ENCODE measurements at regions not wholly inside any gene's neighbourhood (a gene's known extent, or its start where the extent isn't known, plus 50 kb on each side); places are given as distances from the start of the nearest gene placed in this dataset.

DNA sequence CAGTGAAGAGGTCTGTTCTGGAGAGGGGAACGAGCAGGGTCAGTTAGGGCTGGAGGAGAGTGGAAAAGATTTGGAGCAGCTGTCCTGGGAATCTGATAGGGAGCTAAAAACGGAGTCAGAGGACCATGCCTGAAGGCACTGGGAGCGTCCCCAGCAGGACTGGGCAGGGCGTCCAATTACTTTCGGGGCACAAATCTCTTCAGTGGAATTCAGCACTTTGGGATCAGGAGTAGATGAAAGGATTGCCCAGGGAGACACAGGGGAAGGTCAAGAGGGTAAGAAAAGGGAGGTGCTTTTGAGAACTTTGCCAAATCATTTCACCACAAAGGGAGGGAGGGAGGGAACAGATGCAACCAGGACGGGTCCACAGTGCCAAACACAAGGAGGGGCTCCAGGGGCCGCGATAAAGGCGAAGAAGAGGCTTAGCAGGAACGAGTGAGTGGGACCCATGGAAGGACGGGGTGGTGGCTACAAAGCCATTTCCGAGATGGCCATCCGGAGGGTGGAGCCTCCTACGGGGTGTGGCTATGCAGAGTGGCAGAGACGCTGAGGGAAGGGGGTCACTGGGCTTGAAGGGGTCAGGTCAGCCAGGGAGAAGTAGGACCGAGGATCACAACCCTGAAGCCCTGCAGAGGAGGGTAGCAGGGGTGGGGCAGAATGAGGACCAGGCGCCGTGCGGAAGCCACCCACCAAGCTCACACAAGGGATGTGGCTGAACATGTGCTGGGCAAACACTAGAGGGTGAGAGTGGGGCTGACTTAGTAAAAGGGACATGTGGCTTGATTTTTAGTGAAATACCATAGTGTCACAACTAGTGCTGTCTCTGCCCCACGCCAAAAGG lies 180.0 kb upstream of the RREB1 start:
- no peaks in the 10 kb centered on the region for H3K27me3 ChIP-seq (replicated peaks; ENCODE audit: insufficient read depth, low read depth, low read length, poor library complexity)
- intact Hi-C loops (cut with micrococcal nuclease; ENCODE audit: unreplicated experiment): no loop called here
- POLR2A ChIA-PET (ENCODE audit: low non-redundant PET): no interaction called here
- TF ChIP-seq, protein P1, sequence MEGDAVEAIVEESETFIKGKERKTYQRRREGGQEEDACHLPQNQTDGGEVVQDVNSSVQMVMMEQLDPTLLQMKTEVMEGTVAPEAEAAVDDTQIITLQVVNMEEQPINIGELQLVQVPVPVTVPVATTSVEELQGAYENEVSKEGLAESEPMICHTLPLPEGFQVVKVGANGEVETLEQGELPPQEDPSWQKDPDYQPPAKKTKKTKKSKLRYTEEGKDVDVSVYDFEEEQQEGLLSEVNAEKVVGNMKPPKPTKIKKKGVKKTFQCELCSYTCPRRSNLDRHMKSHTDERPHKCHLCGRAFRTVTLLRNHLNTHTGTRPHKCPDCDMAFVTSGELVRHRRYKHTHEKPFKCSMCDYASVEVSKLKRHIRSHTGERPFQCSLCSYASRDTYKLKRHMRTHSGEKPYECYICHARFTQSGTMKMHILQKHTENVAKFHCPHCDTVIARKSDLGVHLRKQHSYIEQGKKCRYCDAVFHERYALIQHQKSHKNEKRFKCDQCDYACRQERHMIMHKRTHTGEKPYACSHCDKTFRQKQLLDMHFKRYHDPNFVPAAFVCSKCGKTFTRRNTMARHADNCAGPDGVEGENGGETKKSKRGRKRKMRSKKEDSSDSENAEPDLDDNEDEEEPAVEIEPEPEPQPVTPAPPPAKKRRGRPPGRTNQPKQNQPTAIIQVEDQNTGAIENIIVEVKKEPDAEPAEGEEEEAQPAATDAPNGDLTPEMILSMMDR (conservative IDR thresholded peaks at IDR 0.05; ENCODE audit: low read depth, low read length): no peak
- TF ChIP-seq EZH2 (IDR thresholded peaks at IDR 0.05; ENCODE audit: borderline replicate concordance, low read depth, low read length, poor library complexity, severe bottlenecking): no peak
- no peak for DNase-seq (ENCODE audit: low spot score)
- H3K27ac ChIP-seq (ENCODE audit: low read depth, low read length, poor library complexity, severe bottlenecking): no peak overlapping the region
- BruUV-seq (replicated peaks): no TSS peak
- no peaks in the 10 kb centered on the region for H3K36me3 ChIP-seq (ENCODE audit: insufficient read depth, low read length, poor library complexity, severe bottlenecking)
- CTCF ChIA-PET: no interaction called here
- H3K4me3 ChIP-seq (ENCODE audit: low read depth, low read length, poor library complexity, severe bottlenecking): no peak overlapping the region
- H3K4me1 ChIP-seq (ENCODE audit: insufficient read depth, low read length, poor library complexity, severe bottlenecking): no peaks in the 10 kb centered on the region
- no peaks in the 10 kb centered on the region for H3K9me3 ChIP-seq (ENCODE audit: low read depth, low read length, poor library complexity, severe bottlenecking)

- Histone ChIP-seq H3K27me3 (replicated peaks; ENCODE audit: insufficient read depth, low read depth, low read length, poor library complexity) (no peaks in the 10 kb centered on the region), H3K36me3 (ENCODE audit: insufficient read depth, low read length, poor library complexity, severe bottlenecking) (no peaks in the 10 kb centered on the region), H3K9me3 (ENCODE audit: low read depth, low read length, poor library complexity, severe bottlenecking) (no peaks in the 10 kb centered on the region), H3K4me3 (ENCODE audit: low read depth, low read length, poor library complexity, severe bottlenecking) (no peak overlapping the region), H3K4me1 (ENCODE audit: insufficient read depth, low read length, poor library complexity, severe bottlenecking) (no peaks in the 10 kb centered on the region), H3K27ac (ENCODE audit: low read depth, low read length, poor library complexity, severe bottlenecking) (no peak overlapping the region)
- POLR2A ChIA-PET (ENCODE audit: low non-redundant PET): no interaction called here
- intact Hi-C loops (cut with micrococcal nuclease; ENCODE audit: unreplicated experiment): no loop called here
- no peak for DNase-seq (ENCODE audit: low spot score)
- TF ChIP-seq EZH2 (IDR thresholded peaks at IDR 0.05; ENCODE audit: borderline replicate concordance, low read depth, low read length, poor library complexity, severe bottlenecking): no peak
- TF ChIP-seq, protein P1 (conservative IDR thresholded peaks at IDR 0.05; ENCODE audit: low read depth, low read length): no peak
- CTCF ChIA-PET: no interaction called here
- BruUV-seq (replicated peaks): no TSS peak
Observed at GRCh38 chr6:6930223-6930880, 177.4 kb upstream of the RREB1 start.

DNA sequence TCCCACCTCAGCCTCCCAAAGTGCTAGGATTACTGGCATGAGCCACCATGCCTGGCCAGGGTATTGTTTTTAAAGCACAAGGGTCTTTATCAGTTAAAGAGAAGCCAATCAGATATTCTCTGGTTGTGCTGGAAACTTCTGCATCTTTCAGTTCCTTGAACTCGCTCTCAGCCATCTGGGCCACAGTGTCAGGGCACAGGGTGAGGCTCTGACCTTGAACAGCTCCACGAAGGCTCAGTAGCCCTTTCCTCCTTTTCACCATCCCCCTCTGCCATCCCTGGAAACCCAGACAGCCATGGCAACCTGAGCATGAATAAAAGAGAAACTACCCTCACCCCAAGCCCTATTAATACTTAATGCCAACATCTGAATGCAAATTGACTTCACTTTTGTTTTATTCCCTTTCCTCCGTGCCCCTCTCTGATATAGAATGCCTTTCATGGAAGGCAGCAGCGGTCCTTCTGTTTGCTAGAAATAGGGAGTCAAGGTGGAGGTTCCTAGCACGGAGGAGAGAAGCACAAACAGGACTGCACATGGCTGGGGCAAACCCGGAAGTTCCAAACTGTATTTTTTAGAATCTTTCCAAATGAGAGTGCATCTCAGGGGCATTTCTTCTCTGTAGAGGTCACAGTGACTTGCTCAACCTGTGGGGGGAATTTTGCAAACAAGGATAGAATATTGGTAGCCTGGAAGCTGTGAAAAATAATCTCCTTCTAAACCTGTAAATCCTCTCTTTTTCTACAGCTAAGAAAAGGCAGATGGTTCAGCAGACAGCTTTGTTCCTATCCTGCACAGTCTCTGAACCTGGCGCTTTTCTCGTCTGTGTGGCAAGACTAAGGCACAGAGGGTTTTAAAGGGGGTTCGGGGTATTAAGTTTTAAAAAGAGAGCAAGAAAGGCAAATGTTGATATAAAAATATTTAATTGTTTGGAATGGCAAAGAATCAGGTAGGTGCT lies 176.4 kb upstream of the RREB1 start:
- Histone ChIP-seq H3K4me1 (ENCODE audit: insufficient read depth, low read length, poor library complexity, severe bottlenecking) (no peaks in the 10 kb centered on the region), H3K27me3 (replicated peaks; ENCODE audit: insufficient read depth, low read depth, low read length, poor library complexity) (no peaks in the 10 kb centered on the region), H3K36me3 (ENCODE audit: insufficient read depth, low read length, poor library complexity, severe bottlenecking) (no peaks in the 10 kb centered on the region), H3K27ac (ENCODE audit: low read depth, low read length, poor library complexity, severe bottlenecking) (peak overlapping the region; percentile 2), H3K4me3 (ENCODE audit: low read depth, low read length, poor library complexity, severe bottlenecking) (no peak overlapping the region), H3K9me3 (ENCODE audit: low read depth, low read length, poor library complexity, severe bottlenecking) (no peaks in the 10 kb centered on the region)
- CTCF ChIA-PET: no interaction called here
- TF ChIP-seq, protein P1 (conservative IDR thresholded peaks at IDR 0.05; ENCODE audit: low read depth, low read length): no peak
- no peak for TF ChIP-seq EZH2 (IDR thresholded peaks at IDR 0.05; ENCODE audit: borderline replicate concordance, low read depth, low read length, poor library complexity, severe bottlenecking)
- DNase-seq (ENCODE audit: low spot score): no peak
- no TSS peak for BruUV-seq (replicated peaks)
- intact Hi-C loops (cut with micrococcal nuclease; ENCODE audit: unreplicated experiment): no loop called here
- POLR2A ChIA-PET (ENCODE audit: low non-redundant PET): no interaction called here
